NCI-H128 (cell line): ENCODE measurements at regions not wholly inside any gene's neighbourhood (a gene's known extent, or its start where the extent isn't known, plus 50 kb on each side); places are given as distances from the start of the nearest gene placed in this dataset.
A peak's percentile ranks its signal among the peaks of the same experiment; 100 is the strongest.

ENCODE experiments used
- DNase-seq: peaks from one replicate; lab custom pipeline; 2025; ENCODE audit not compliant: unreplicated experiment; lab: John Stamatoyannopoulos, UW

DNA sequence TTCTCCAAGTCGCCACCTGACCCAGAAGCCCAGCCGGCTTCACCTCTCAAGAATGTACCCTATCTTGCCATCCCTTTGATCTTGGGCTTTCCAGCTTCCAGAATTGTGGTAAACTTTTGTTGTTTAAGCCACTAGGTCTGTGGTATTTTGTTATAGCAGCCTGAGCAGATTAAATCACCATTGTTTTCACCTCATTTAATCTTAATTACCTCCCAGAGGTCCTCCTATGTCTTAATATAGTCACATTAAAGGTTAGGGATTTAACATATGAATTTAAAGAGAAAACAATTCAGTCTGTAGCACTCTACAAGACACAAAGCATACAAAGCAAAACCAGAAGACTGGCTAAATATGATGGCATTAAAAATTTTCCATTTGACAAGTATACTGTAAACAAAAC is 123.4 kb upstream of the CADM2 start:
- DNase-seq, result no peak

DNA sequence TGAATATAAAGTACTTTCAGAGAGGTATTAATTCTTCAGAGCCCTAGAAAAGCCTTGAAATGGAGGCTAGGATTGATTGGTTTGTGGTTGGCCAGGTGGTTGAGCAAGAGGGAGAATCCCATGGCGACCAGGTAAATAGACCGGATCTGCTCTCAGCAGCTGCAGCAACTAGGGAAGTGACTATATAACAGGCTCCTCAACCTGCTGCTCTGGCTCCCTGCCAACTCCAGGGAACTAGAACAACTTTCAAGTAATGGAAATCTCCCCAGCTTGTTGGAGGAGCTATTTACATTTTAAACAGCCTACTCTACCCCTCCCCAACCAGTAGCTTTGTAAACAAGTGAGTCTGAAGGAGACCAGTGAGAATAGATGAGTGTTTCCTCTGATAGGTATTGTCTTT is 121.8 kb upstream of the CADM2 start:
- peak; percentile 95 for DNase-seq

DNA sequence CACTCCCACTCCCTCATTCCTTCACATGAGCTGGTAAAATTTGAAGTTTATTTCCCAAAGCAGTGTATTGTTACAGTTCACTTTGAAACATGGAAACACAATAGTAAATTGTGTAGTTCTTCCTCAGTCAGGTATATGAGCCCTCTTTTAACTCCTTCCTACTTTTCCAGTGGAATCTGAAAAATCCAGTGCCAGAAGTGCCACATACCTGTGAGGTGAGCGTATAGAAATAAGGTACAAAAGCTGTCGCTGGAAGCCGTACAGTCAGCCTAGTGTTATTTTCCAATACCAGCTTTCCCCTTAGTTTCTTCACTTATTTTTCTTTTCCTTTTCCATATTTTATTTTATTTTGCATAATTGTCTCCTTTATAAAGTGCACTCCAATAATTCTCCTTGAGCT is 81.7 kb upstream of the CADM2 start:
- DNase-seq, result no peak

DNA sequence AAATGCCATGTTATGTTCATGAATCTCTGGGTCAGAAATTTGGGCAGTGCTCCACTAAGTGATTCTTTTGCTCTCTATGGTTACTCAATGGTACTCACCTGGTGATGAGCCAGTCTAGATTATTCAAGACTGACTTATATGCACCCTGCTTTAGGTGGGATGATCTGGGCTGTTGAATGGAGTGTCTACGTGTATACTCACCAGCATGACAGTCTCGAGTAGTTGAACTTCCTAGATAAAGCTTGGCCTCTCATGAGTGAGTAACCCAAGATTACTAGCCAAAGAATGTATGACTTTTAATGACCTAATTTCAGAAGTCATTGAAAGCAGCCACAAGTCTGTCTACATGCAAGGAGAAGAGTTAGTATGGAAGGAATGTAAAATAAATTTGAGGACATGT is 77.5 kb upstream of the CADM2 start:
- DNase-seq, result no peak

DNA sequence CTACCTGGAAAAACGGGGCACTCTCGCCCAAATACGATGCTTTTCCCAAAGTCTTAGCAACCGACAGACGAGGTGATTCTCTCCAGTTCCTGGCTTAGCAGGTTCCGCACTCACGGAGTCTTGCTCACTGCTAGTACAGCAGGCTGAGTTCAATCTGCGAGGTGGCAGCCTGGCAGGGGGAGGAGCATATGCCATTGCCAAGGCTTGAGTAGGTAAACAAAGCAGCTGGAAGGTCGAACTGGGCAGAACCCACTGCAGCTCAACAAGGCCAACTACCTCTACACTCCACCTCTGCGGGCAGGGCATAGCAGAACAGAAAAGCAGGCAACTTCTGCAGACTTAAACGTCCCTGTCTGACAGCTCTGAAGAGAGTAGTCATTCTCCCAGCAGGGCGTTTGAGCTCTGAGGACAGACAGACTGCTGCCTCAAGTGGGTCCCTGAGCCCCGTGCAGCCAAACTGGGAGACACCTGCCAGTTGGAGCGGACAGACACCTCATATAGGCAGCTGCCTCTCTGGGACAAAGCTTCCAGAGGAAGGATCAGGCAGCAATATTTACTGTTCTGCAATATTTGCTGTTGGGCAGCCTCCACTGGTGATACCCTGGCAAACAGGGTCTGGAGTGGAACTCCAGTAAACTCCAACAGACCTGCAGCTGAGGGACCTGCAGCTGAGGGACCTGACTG is 73.4 kb upstream of the CADM2 start:
- no peak for DNase-seq

DNA sequence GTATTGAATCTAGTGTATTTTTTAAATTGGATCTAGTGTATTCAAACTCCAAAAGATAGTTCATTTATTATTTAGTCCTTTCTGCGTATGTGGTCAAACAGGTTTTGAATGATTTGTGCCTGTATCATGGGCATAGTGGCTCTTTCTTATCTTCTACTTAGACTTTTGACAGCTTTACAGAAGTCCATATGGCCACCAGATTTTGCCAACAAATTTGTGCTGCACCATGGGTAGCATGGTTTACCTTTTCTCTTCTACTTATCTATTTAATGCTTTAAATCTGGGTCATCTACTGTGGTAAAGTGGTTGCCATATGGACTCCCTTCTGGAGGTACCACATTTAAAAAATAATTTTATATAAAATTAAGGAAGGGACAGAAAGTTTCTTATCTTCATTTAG is 66.9 kb upstream of the CADM2 start:
- no peak for DNase-seq

DNA sequence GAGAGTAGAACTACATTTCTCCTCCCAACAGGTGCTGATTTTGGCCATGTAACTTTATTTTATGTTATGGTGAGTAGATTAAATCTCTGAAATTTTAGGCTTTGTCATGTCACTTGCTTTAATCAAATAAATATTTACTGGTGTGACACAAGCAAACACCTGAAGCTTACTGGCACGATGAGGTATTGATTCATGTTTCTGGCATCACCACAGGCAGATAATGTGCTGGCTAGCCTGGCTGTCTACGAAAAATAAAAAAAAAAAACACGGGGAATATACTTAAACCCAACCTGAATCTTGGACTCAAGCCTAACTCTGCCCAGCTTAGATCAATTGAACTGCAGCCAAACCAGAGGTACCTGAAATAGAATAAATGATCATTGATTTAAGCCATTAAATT is 65.6 kb upstream of the CADM2 start:
- DNase-seq, result peak; percentile 24

DNA sequence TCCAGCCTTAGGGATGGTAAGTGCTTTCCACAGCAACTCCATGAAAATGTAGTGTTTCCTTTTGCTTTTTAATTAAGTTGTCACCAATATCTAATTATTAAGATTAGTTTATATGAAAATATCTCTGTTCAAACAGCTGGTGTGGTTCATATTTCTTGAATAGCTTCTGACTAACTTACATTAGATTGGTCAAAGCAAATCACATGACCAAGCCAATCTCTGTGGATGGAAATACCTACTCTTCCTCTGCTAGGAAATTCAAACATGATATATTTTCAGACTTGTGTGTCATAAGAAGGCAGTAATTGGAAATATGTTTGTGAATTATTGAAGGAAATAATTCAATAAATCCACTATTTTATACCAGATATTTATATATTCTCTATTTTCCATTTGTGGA is 54.6 kb upstream of the CADM2 start:
- no peak for DNase-seq

DNA sequence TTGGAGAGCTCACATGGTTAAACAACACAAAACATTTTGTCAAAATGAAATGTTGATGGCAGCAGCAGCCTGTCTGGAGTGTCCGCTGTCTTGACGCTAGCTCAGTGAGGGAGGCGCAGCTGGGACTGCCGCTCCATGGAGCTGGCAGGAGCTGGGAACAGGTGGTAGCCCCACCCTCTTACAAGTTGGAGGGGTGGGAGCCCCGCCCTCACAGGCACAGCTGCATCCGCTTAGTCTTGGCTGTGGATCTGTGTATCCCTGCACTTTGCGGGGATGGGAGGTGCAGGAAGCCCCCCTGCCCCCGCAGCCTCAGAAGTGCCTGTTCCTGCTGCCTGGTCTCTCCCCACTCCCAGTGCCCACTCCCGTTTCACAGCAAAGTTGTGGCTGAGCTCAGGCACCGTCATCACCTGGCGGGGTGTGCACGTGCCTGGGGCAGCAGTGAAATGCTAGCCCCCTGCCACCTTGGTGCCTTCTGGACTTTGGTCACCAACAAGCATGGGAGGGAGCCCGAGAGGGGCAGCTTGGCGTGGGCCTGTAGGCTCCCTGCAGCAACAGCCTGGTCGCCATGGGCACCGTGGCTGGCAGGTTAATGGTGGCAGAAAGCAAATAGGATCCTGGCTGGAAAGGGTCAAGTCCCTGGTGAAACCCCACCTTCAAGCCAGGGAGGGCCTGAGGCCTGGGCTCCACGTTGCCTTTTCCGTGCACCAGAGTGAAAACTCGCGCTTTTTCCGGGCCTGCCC is 53.8 kb upstream of the CADM2 start:
- no peak for DNase-seq

DNA sequence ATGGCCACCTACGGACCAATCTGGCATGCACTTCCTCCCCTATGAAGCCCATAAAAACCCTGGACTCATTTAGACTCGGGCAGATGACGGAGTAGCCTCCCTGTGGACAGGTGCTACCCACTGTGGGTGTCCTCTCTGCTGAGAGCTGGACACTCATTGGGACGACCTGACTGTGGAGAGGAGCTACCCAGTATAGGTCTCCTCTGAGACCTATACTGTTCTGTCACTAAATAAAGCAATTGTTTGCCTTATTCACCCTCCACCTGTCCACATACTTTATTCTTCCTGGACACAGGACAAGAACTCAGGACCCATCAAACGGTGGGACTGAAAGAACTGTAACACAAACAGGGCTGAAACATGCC is 53.3 kb upstream of the CADM2 start:
- DNase-seq, result no peak

DNA sequence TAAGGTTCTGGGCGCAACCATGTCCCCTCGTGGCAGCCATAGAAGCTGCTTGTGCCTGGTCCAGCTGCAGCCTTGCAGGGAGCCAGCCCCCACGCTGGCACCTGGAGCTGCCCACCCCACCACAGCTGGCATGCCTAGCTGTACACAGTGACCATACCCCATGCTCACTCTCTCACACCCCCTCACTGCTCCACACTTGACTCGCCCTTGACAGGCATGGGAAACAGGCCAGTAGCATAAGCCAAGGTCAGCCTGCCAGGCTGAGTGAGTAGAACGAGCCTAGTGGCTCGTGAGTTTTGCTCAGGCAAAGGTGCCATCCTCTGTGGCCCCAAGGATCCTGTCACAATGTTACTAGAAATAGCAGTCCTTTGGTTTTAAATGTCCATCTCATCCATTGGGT is 52.7 kb upstream of the CADM2 start:
- no peak for DNase-seq
